Osteocyte (in vitro differentiated cells): ENCODE measurements at regions not wholly inside any gene's neighbourhood (a gene's known extent, or its start where the extent isn't known, plus 50 kb on each side); places are given as distances from the start of the nearest gene placed in this dataset.

ENCODE experiments used
- DNase-seq: peaks from one replicate; pipeline ENCODE4 v3.0.0; 2021; ENCODE audit warnings: mixed read lengths; ENCODE audit not compliant: unreplicated experiment; ENCODE audit errors: extremely low spot score
- H3K27ac Mint-ChIP-seq: one replicate; pipeline ENCODE4 v1.8.0; 2021; ENCODE audit warnings: mild to moderate bottlenecking, mixed read lengths; ENCODE audit not compliant: unreplicated experiment
- H3K27me3 Mint-ChIP-seq: one replicate; pipeline ENCODE4 v1.8.0; 2021; ENCODE audit warnings: mixed read lengths; ENCODE audit not compliant: unreplicated experiment
- H3K36me3 Mint-ChIP-seq: one replicate; pipeline ENCODE4 v1.8.0; 2021; ENCODE audit warnings: mixed read lengths; ENCODE audit not compliant: unreplicated experiment
- H3K4me1 Mint-ChIP-seq: one replicate; pipeline ENCODE4 v1.8.0; 2021; ENCODE audit warnings: mixed read lengths; ENCODE audit not compliant: unreplicated experiment
- H3K4me3 Mint-ChIP-seq: one replicate; pipeline ENCODE4 v1.8.0; 2021; ENCODE audit warnings: mild to moderate bottlenecking, moderate library complexity, mixed read lengths; ENCODE audit not compliant: unreplicated experiment
- H3K9me3 Mint-ChIP-seq: one replicate; pipeline ENCODE4 v1.8.0; 2021; ENCODE audit warnings: mixed read lengths; ENCODE audit not compliant: unreplicated experiment
- TF ChIP-seq, protein P1 (sequence below): fragments of 200-600 bp; sonication (generic); IDR thresholded peaks from 2 replicates; pipeline ENCODE4 v1.5.0; 2021; ENCODE audit warnings: antibody characterized with exemption, mild to moderate bottlenecking, moderate library complexity

GRCh38 chr2:76318848-76319360 lies 608.2 kb upstream of the GCFC2 start:
- no peak for DNase-seq
- no peak overlapping the region for H3K27ac Mint-ChIP-seq
- H3K4me1 Mint-ChIP-seq = no peaks in the 10 kb centered on the region
- no peaks in the 10 kb centered on the region for H3K27me3 Mint-ChIP-seq
- H3K36me3 Mint-ChIP-seq = no peaks in the 10 kb centered on the region
- no peak overlapping the region for H3K4me3 Mint-ChIP-seq
- TF ChIP-seq, protein P1, sequence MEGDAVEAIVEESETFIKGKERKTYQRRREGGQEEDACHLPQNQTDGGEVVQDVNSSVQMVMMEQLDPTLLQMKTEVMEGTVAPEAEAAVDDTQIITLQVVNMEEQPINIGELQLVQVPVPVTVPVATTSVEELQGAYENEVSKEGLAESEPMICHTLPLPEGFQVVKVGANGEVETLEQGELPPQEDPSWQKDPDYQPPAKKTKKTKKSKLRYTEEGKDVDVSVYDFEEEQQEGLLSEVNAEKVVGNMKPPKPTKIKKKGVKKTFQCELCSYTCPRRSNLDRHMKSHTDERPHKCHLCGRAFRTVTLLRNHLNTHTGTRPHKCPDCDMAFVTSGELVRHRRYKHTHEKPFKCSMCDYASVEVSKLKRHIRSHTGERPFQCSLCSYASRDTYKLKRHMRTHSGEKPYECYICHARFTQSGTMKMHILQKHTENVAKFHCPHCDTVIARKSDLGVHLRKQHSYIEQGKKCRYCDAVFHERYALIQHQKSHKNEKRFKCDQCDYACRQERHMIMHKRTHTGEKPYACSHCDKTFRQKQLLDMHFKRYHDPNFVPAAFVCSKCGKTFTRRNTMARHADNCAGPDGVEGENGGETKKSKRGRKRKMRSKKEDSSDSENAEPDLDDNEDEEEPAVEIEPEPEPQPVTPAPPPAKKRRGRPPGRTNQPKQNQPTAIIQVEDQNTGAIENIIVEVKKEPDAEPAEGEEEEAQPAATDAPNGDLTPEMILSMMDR = no peak
- no peaks in the 10 kb centered on the region for H3K9me3 Mint-ChIP-seq

- Mint-ChIP-seq H3K27me3 (no peaks in the 10 kb centered on the region), H3K4me3 (no peak overlapping the region), H3K4me1 (no peaks in the 10 kb centered on the region), H3K36me3 (no peaks in the 10 kb centered on the region), H3K27ac (no peak overlapping the region), H3K9me3 (no peaks in the 10 kb centered on the region)
- TF ChIP-seq, protein P1 = no peak
- no peak for DNase-seq
These were observed 606.0 kb upstream of the GCFC2 start for GRCh38 chr2:76316691-76317090.

DNA sequence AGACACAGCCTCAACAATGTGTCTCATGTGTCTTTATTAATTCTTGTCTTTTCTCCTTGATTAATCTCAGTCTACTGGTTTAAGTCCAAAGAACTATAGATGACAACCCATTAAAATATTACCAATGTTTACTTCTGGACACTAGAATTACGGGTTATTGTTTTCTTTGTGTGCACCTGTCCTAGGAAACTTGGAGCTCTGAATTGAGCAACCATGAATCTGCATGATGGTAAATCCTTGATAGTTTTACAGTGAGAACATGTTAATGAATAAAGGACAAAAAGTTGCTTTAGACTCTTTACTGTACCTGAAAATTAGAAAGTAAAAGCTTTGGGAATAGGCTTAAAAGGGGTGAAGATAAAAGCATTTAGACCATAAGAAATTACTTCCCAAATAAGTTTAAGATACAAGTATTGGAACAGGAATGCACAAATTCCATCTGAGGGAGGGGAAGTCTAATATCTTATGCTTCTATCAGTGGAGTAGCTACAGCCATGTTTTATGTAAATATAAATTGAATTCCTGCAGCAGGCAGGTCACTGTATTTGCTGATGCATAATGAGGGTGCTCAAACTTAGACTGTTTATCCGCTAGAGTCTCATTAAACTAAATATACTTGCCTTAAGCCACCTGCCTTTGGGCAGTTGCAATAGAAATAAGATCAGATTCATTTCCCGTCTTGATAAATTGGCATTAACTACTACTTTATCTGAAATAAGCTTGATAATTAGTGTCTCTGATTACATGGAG lies 603.7 kb upstream of the GCFC2 start:
- Mint-ChIP-seq H3K4me3 (no peak overlapping the region), H3K4me1 (no peaks in the 10 kb centered on the region), H3K27me3 (no peaks in the 10 kb centered on the region), H3K27ac (no peak overlapping the region), H3K36me3 (no peaks in the 10 kb centered on the region), H3K9me3 (no peaks in the 10 kb centered on the region)
- DNase-seq = no peak
- TF ChIP-seq, protein P1 = no peak

GRCh38 chr2:76312236-76312635 lies 601.5 kb upstream of the GCFC2 start:
- Mint-ChIP-seq H3K9me3 (no peaks in the 10 kb centered on the region), H3K36me3 (no peaks in the 10 kb centered on the region), H3K27me3 (no peaks in the 10 kb centered on the region), H3K4me3 (no peak overlapping the region), H3K4me1 (no peaks in the 10 kb centered on the region), H3K27ac (no peak overlapping the region)
- TF ChIP-seq, protein P1 = no peak
- DNase-seq = no peak

- Mint-ChIP-seq H3K4me3 (no peak overlapping the region), H3K27me3 (no peaks in the 10 kb centered on the region), H3K4me1 (no peaks in the 10 kb centered on the region), H3K9me3 (no peaks in the 10 kb centered on the region), H3K27ac (no peak overlapping the region), H3K36me3 (no peaks in the 10 kb centered on the region)
- no peak for DNase-seq
- TF ChIP-seq, protein P1 = no peak
These were observed 601.0 kb upstream of the GCFC2 start for GRCh38 chr2:76311728-76312127.
